ENCODE measurements at regions not wholly inside any gene's neighbourhood (a gene's known extent, or its start where the extent isn't known, plus 50 kb on each side); places are given as distances from the start of the nearest gene placed in this dataset.

- DNase-seq = no peak
Observed at GRCh38 chr5:29790281-29790680, 1403.2 kb upstream of the CDH6 start.

GRCh38 chr5:29780401-29780800 lies 1413.1 kb upstream of the CDH6 start:
- DNase-seq = no peak

GRCh38 chr5:29779141-29779540 lies 1414.3 kb upstream of the CDH6 start:
- no peak for DNase-seq

- no peak for DNase-seq
Observed at GRCh38 chr5:29777373-29777772, 1416.1 kb upstream of the CDH6 start.

- DNase-seq = no peak
Observed at GRCh38 chr5:29770936-29771335, 1422.5 kb upstream of the CDH6 start.

- no peak for DNase-seq
Observed at GRCh38 chr5:29769474-29769873, 1424.0 kb upstream of the CDH6 start.

GRCh38 chr5:29758986-29759421 lies 1434.5 kb upstream of the CDH6 start:
- no peak for DNase-seq

- DNase-seq = no peak
Observed at GRCh38 chr5:29750453-29750852, 1443.0 kb upstream of the CDH6 start.

- no peak for DNase-seq
Observed at GRCh38 chr5:29744618-29745017, 1448.9 kb upstream of the CDH6 start.

- no peak for DNase-seq
Observed at GRCh38 chr5:29720954-29721353, 1472.5 kb upstream of the CDH6 start.

GRCh38 chr5:29719171-29719570 lies 1474.3 kb upstream of the CDH6 start:
- no peak for DNase-seq

GRCh38 chr5:29715167-29715566 lies 1478.3 kb upstream of the CDH6 start:
- no peak for DNase-seq

GRCh38 chr5:29702875-29703274 lies 1490.6 kb upstream of the CDH6 start:
- DNase-seq = no peak

GRCh38 chr5:29701600-29701999 lies 1491.9 kb upstream of the CDH6 start:
- DNase-seq = no peak

GRCh38 chr5:29697785-29698414 lies 1495.6 kb upstream of the CDH6 start:
- no peak for DNase-seq

- no peak for DNase-seq
Observed at GRCh38 chr5:29697278-29697677, 1496.2 kb upstream of the CDH6 start.

GRCh38 chr5:29672678-29673077 lies 1520.8 kb upstream of the CDH6 start:
- DNase-seq = no peak

GRCh38 chr5:29662876-29663275 lies 1530.6 kb upstream of the CDH6 start:
- DNase-seq = no peak

GRCh38 chr5:29654954-29655353 lies 1538.5 kb upstream of the CDH6 start:
- no peak for DNase-seq

- no peak for DNase-seq
Observed at GRCh38 chr5:29649321-29649720, 1544.2 kb upstream of the CDH6 start.

- DNase-seq = no peak
Observed at GRCh38 chr5:29642601-29643000, 1550.9 kb upstream of the CDH6 start.

- DNase-seq = no peak
Observed at GRCh38 chr5:29614206-29614605, 1579.3 kb upstream of the CDH6 start.

GRCh38 chr5:29588236-29588635 lies 1605.2 kb upstream of the CDH6 start:
- no peak for DNase-seq

GRCh38 chr5:29587832-29588231 lies 1605.7 kb upstream of the CDH6 start:
- no peak for DNase-seq

- no peak for DNase-seq
Observed at GRCh38 chr5:29568028-29568427, 1625.5 kb upstream of the CDH6 start.

GRCh38 chr5:29561564-29561963 lies 1631.9 kb upstream of the CDH6 start:
- DNase-seq = no peak

Measured in stimulated activated naive CD4-positive, alpha-beta T cell (primary cell).